H1 (cell line): ENCODE measurements at regions not wholly inside any gene's neighbourhood (a gene's known extent, or its start where the extent isn't known, plus 50 kb on each side); places are given as distances from the start of the nearest gene placed in this dataset.

Experiments
- CTCF ChIA-PET: fragments of 300-600 bp; sonication (Branson Sonifier 250); formaldehyde crosslinking; loops from one replicate; lab custom pipeline; 2021; ENCODE audit not compliant: partially characterized antibody; lab: Charles Lee
- POLR2A ChIA-PET: fragments of 300-600 bp; sonication (Branson Sonifier 250); formaldehyde crosslinking; loops from one replicate; lab custom pipeline; 2021; ENCODE audit warnings: inconsistent platforms; ENCODE audit not compliant: partially characterized antibody; lab: Charles Lee
- DNase-seq, 2 experiments: peaks; one replicate each; pipeline versions ENCODE4 v3.0.0 to v3.0.0-alpha.2; 2010 to 2022; ENCODE audit warnings: low spot score in 2 of 2, low read depth in 1 of 2, mixed read lengths in 1 of 2
- FAIRE-seq: peaks from 2 replicates; lab custom pipeline; 2011; peaks lifted over from hg19 to GRCh38; lab: Jason Lieb, UNC
- H2AFZ ChIP-seq: 2 replicates; pipeline ENCODE4 v1.8.1; 2012; ENCODE audit warnings: low read length, inconsistent platforms
- H2AK5ac ChIP-seq: 2 replicates; pipeline ENCODE4 v1.6.1; 2013; ENCODE audit warnings: low read depth, low read length
- H2BK120ac ChIP-seq: replicated peaks from 2 replicates; pipeline ENCODE3; 2013; ENCODE audit warnings: low read depth, low read length, inconsistent platforms
- H2BK12ac ChIP-seq: 2 replicates; pipeline ENCODE4 v1.6.1; 2013; ENCODE audit warnings: low read depth, low read length
- H2BK15ac ChIP-seq: 2 replicates; pipeline ENCODE4 v1.6.1; 2013; ENCODE audit warnings: low read length
- H2BK20ac ChIP-seq: 2 replicates; pipeline ENCODE4 v1.6.1; 2013; ENCODE audit warnings: low read length
- H2BK5ac ChIP-seq: 2 replicates; pipeline ENCODE4 v1.6.1; 2013; ENCODE audit warnings: low read depth, low read length
- H3K14ac ChIP-seq: 2 replicates; pipeline ENCODE4 v1.6.1; 2013; ENCODE audit warnings: inconsistent platforms; ENCODE audit not compliant: insufficient read length
- H3K18ac ChIP-seq: 2 replicates; pipeline ENCODE4 v1.6.1; 2013; ENCODE audit warnings: low read length; ENCODE audit errors: extremely low read depth
- H3K23ac ChIP-seq: 2 replicates; pipeline ENCODE4 v1.6.1; 2013; ENCODE audit warnings: inconsistent platforms; ENCODE audit not compliant: insufficient read length
- H3K23me2 ChIP-seq: 2 replicates; pipeline ENCODE4 v1.6.1; 2013; ENCODE audit warnings: low read depth, low read length
- H3K27ac ChIP-seq: 2 replicates; pipeline ENCODE4 v1.6.1; 2011; ENCODE audit warnings: low read depth, low read length, inconsistent platforms
- H3K27me3 ChIP-seq, 4 experiments: replicated peaks in 1 of 4; 1 replicate in 1 of 4; 2 replicates in 3 of 4; pipeline versions ENCODE4 v1.6.1 to v1.8.1; 2011 to 2013; ENCODE audit warnings: low read length in 3 of 4, mild to moderate bottlenecking in 3 of 4, inconsistent platforms in 2 of 4, mixed read lengths in 2 of 4, moderate library complexity in 1 of 4; ENCODE audit not compliant: control insufficient read depth in 3 of 4, insufficient read depth in 3 of 4; ENCODE audit errors: extremely low read depth in 1 of 4
- H3K36me3 ChIP-seq, 4 experiments: 2 replicates each; pipeline versions ENCODE4 v1.6.1 to v1.8.1; 2011 to 2013; ENCODE audit warnings: mild to moderate bottlenecking in 4 of 4, low read length in 3 of 4, moderate library complexity in 2 of 4, control low read depth in 1 of 4, inconsistent platforms in 1 of 4; ENCODE audit not compliant: insufficient read depth in 4 of 4, control insufficient read depth in 2 of 4
- H3K4ac ChIP-seq: replicated peaks from 2 replicates; pipeline ENCODE3; 2013; ENCODE audit warnings: low read length, low read depth, mixed read lengths, inconsistent platforms; ENCODE audit not compliant: insufficient read length
- H3K4me1 ChIP-seq, 4 experiments: replicated peaks in 1 of 4; 1 replicate in 1 of 4; 2 replicates in 3 of 4; pipeline versions ENCODE4 v1.6.1 to v1.8.1; 2011 to 2013; ENCODE audit warnings: low read length in 3 of 4, inconsistent platforms in 2 of 4, mixed read lengths in 1 of 4; ENCODE audit not compliant: insufficient read depth in 4 of 4, control insufficient read depth in 3 of 4
- H3K4me2 ChIP-seq, 2 experiments: 2 replicates each; pipeline versions ENCODE4 v1.6.1 to v1.8.1; 2011 to 2013; ENCODE audit warnings: low read depth in 2 of 2, low read length in 2 of 2, control low read depth in 1 of 2, inconsistent platforms in 1 of 2, mild to moderate bottlenecking in 1 of 2; ENCODE audit not compliant: insufficient read depth in 1 of 2
- H3K4me3 ChIP-seq, 4 experiments: fragments of 200-600, 300-600 bp in 1 of 4; sonication (generic), shearing (Covaris generic), sonication (Bioruptor Twin) in 1 of 4; 2 replicates each; pipeline versions ENCODE4 v1.5.1 to v1.8.1; 2011 to 2016; ENCODE audit warnings: low read length in 4 of 4, low read depth in 3 of 4, control low read depth in 2 of 4, inconsistent platforms in 2 of 4, mild to moderate bottlenecking in 2 of 4, mixed read lengths in 1 of 4, moderate library complexity in 1 of 4; ENCODE audit not compliant: insufficient read depth in 2 of 4; ENCODE audit errors: extremely low read depth in 1 of 4
- H3K56ac ChIP-seq: replicated peaks from 2 replicates; pipeline ENCODE3; 2013; ENCODE audit warnings: low read depth, mild to moderate bottlenecking, mixed read lengths, low read length, inconsistent platforms; ENCODE audit not compliant: insufficient read length
- H3K79me1 ChIP-seq: 2 replicates; pipeline ENCODE4 v1.6.1; 2013; ENCODE audit warnings: low read depth, low read length, control low read depth
- H3K79me2 ChIP-seq, 2 experiments: 2 replicates each; pipeline versions ENCODE4 v1.6.1 to v1.8.1; 2012 to 2013; ENCODE audit warnings: low read length in 2 of 2, mild to moderate bottlenecking in 2 of 2, inconsistent platforms in 1 of 2; ENCODE audit not compliant: insufficient read depth in 2 of 2, control insufficient read depth in 1 of 2
- H3K9ac ChIP-seq, 4 experiments: replicated peaks in 1 of 4; 1 replicate in 1 of 4; 2 replicates in 3 of 4; pipeline versions ENCODE4 v1.6.1 to v1.8.1; 2011 to 2013; ENCODE audit warnings: low read depth in 3 of 4, low read length in 3 of 4, control low read depth in 2 of 4, mild to moderate bottlenecking in 2 of 4, moderate library complexity in 2 of 4, inconsistent platforms in 1 of 4; ENCODE audit errors: extremely low read depth in 1 of 4
- H3K9me3 ChIP-seq, 2 experiments: 2 replicates each; pipeline versions ENCODE4 v1.6.1 to v1.8.1; 2012 to 2013; ENCODE audit warnings: mild to moderate bottlenecking in 2 of 2, moderate library complexity in 2 of 2, control low read depth in 1 of 2, inconsistent platforms in 1 of 2, low read depth in 1 of 2, low read length in 1 of 2, mixed read lengths in 1 of 2; ENCODE audit not compliant: insufficient read depth in 2 of 2
- H4K20me1 ChIP-seq, 2 experiments: replicated peaks in 1 of 2; 2 replicates each; pipeline versions ENCODE3 to v1.8.1; 2011 to 2013; ENCODE audit warnings: inconsistent platforms in 2 of 2, low read length in 2 of 2, mild to moderate bottlenecking in 1 of 2; ENCODE audit not compliant: insufficient read depth in 2 of 2, control insufficient read depth in 1 of 2
- H4K5ac ChIP-seq: 2 replicates; pipeline ENCODE4 v1.6.1; 2013; ENCODE audit warnings: low read length, low read depth, mixed read lengths, inconsistent platforms; ENCODE audit not compliant: insufficient read length
- H4K8ac ChIP-seq: 2 replicates; pipeline ENCODE4 v1.8.0; 2013; ENCODE audit warnings: mild to moderate bottlenecking, moderate library complexity, low read length, inconsistent platforms; ENCODE audit not compliant: insufficient read depth; ENCODE audit errors: extremely low read depth
- H4K91ac ChIP-seq: replicated peaks from 2 replicates; pipeline ENCODE3; 2013; ENCODE audit warnings: low read length, mixed read lengths, inconsistent platforms; ENCODE audit not compliant: insufficient read length
- ASH2L ChIP-seq: fragments of 200-600, 300-600 bp; sonication (generic); IDR thresholded peaks from one replicate; pipeline ENCODE4 v1.7.1; 2017; ENCODE audit warnings: low read length
- BRCA1 ChIP-seq: IDR thresholded peaks from 2 replicates; pipeline ENCODE4 v1.6.1; 2012; ENCODE audit warnings: low read depth, low read length, improper control_type of control experiment
- CREB1 ChIP-seq: IDR thresholded peaks from 2 replicates; pipeline ENCODE4 v1.6.1; 2012; ENCODE audit warnings: inconsistent platforms
- EP300 ChIP-seq, 2 experiments: IDR thresholded peaks; 1 replicate in 1 of 2; 2 replicates in 1 of 2; pipeline ENCODE4 v1.6.1; 2011 to 2012; ENCODE audit warnings: low read depth in 2 of 2, low read length in 2 of 2, mild to moderate bottlenecking in 2 of 2, borderline replicate concordance in 1 of 2, inconsistent platforms in 1 of 2, moderate library complexity in 1 of 2
- EZH2 ChIP-seq: fragments of 200-600 bp; sonication (generic); IDR thresholded peaks from 2 replicates; pipeline ENCODE4 v1.7.1; 2012; ENCODE audit warnings: low read depth, mild to moderate bottlenecking, moderate library complexity, low read length, inconsistent platforms; ENCODE audit not compliant: severe bottlenecking
- HDAC6 ChIP-seq: IDR thresholded peaks from one replicate; pipeline ENCODE4 v1.7.1; 2012; ENCODE audit warnings: low read depth, mild to moderate bottlenecking, inconsistent platforms, low read length, moderate library complexity
- RNF2 ChIP-seq: fragments of 200-900, 300-1000 bp; sonication (generic); IDR thresholded peaks from 2 replicates; pipeline ENCODE4 v1.7.1; 2016; ENCODE audit warnings: borderline replicate concordance, low read depth, mild to moderate bottlenecking, antibody characterized with exemption, low read length; ENCODE audit not compliant: poor library complexity, severe bottlenecking; ENCODE audit errors: missing control alignments
- WGBS, 2 experiments: shearing (Covaris generic) in 1 of 2; methylation state at CpG; one replicate each; pipeline versions ENCODE4 v1.1.6 to v1.1.7; 2013 to 2015; ENCODE audit warnings: low lambda C conversion rate in 2 of 2, mixed read lengths in 2 of 2, inconsistent platforms in 1 of 2, low coverage in 1 of 2, missing lambda C conversion rate in 1 of 2; ENCODE audit not compliant: insufficient replicate concordance in 2 of 2, insufficient coverage in 1 of 2, insufficient read length in 1 of 2; ENCODE audit errors: extremely low coverage in 1 of 2, missing lambda C conversion rate in 1 of 2; 5-methylcytosine and 5-hydroxymethylcytosine counted together
- TF ChIP-seq, protein P1 (sequence below): IDR thresholded peaks from 2 replicates; pipeline ENCODE4 v1.6.1; 2011; ENCODE audit warnings: low read length, improper control_type of control experiment

DNA sequence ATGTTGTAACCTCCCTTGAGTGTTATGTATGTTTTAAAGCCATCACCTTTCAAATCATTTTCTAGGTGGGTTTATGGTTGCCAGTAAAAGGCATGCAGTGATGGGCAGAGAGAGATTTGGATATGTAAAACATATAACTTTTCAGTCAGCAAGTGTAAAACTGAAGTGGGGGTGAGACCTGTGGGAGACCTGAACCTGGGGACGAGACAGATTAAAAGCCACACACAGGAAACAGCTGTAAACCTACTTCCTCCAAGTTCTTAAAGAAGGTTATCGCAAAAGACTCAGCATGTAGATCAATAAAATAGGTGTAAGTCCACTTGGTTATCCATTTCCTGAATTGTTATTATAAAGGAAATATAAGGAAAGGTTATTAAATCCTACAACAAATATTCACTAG lies 76.6 kb downstream of the YIPF5 start:
- H3K4ac ChIP-seq: no peak overlapping the region
- TF ChIP-seq CREB1 (no peak), BRCA1 (no peak), EZH2 (no peak), HDAC6 (no peak), RNF2 (no peak), EP300 (IDR thresholded peaks at IDR 0.05; ENCODE audit: borderline replicate concordance in 1 of 2, low read depth in 2 of 2, low read length in 2 of 2) (no peak), ASH2L (no peak)
- TF ChIP-seq, protein P1, sequence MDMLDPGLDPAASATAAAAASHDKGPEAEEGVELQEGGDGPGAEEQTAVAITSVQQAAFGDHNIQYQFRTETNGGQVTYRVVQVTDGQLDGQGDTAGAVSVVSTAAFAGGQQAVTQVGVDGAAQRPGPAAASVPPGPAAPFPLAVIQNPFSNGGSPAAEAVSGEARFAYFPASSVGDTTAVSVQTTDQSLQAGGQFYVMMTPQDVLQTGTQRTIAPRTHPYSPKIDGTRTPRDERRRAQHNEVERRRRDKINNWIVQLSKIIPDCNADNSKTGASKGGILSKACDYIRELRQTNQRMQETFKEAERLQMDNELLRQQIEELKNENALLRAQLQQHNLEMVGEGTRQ: no peak

More for the DNA sequence above, 76.6 kb downstream of the YIPF5 start:
- Histone ChIP-seq H3K56ac (no peak overlapping the region), H4K20me1 (no peaks in the 10 kb centered on the region), H4K5ac (no peak overlapping the region), H3K4me1 (peaks cover 2 to 9% (median 5%) of the 10 kb centered on the region in 4 experiments; a peak in 4 of 7 replicates), H3K23ac (no peak overlapping the region), H2AK5ac (no peak overlapping the region), H3K27ac (no peak overlapping the region), H2BK120ac (no peak overlapping the region), H3K79me1 (no peaks in the 10 kb centered on the region), H4K91ac (no peak overlapping the region), H3K4me2 (no peak overlapping the region; a peak in 1 of 4 replicates), H3K18ac (no peak overlapping the region), H2BK5ac (no peak overlapping the region), H3K36me3 (no peaks in the 10 kb centered on the region), H3K79me2 (no peaks in the 10 kb centered on the region), H3K4me3 (no peak overlapping the region), H3K14ac (no peak overlapping the region), H4K8ac (no peak overlapping the region), H2BK20ac (no peak overlapping the region), H3K23me2 (no peaks in the 10 kb centered on the region), H2AFZ (no peak overlapping the region), H2BK12ac (no peak overlapping the region), H2BK15ac (no peak overlapping the region), H3K9me3 (no peaks in the 10 kb centered on the region), H3K27me3 (peaks cover 8 to 31% (median 20%) of the 10 kb centered on the region in 4 experiments), H3K9ac (no peak overlapping the region)
- DNase-seq (no peak), FAIRE-seq (no peak)
- 87% methylated on average over 2 of the region's 2 CpGs; no CpG with 5 or more reads in 1 of the 2 experiments for WGBS, 2 experiments
- ChIA-PET CTCF (no interaction called here), POLR2A (no interaction called here)
